ENCODE measurements at regions not wholly inside any gene's neighbourhood (a gene's known extent, or its start where the extent isn't known, plus 50 kb on each side); places are given as distances from the start of the nearest gene placed in this dataset.

GRCh38 chr18:10274301-10274700, 180.1 kb upstream of the APCDD1 start:
- no peaks in the 10 kb centered on the region for H3K36me3 ChIP-seq (ENCODE audit: low read depth)
- ATAC-seq: no peak
- no peaks in the 10 kb centered on the region for H3K9me3 ChIP-seq
- DNase-seq: no peak
- H3K4me1 ChIP-seq (ENCODE audit: low read depth): no peaks in the 10 kb centered on the region
- TF ChIP-seq CTCF (IDR thresholded peaks at IDR 0.05): no peak
- intact Hi-C loops (cut with DNase I, micrococcal nuclease): no loop called here
- H3K4me3 ChIP-seq: no peak overlapping the region

GRCh38 chr18:10275486-10275885, 178.9 kb upstream of the APCDD1 start:
- H3K9me3 ChIP-seq: no peaks in the 10 kb centered on the region
- no peaks in the 10 kb centered on the region for H3K36me3 ChIP-seq (ENCODE audit: low read depth)
- DNase-seq: no peak
- no peak overlapping the region for H3K4me3 ChIP-seq
- ATAC-seq: no peak
- no peak for TF ChIP-seq CTCF (IDR thresholded peaks at IDR 0.05)
- intact Hi-C loops (cut with DNase I, micrococcal nuclease): no loop called here
- no peaks in the 10 kb centered on the region for H3K4me1 ChIP-seq (ENCODE audit: low read depth)

GRCh38 chr18:10278265-10278664, 176.2 kb upstream of the APCDD1 start:
- no peak overlapping the region for H3K4me3 ChIP-seq
- intact Hi-C loops (cut with DNase I, micrococcal nuclease): no loop called here
- H3K36me3 ChIP-seq (ENCODE audit: low read depth): no peaks in the 10 kb centered on the region
- no peaks in the 10 kb centered on the region for H3K4me1 ChIP-seq (ENCODE audit: low read depth)
- no peak for ATAC-seq
- DNase-seq: no peak
- no peak for TF ChIP-seq CTCF (IDR thresholded peaks at IDR 0.05)
- no peaks in the 10 kb centered on the region for H3K9me3 ChIP-seq

- intact Hi-C loops (cut with DNase I, micrococcal nuclease): no loop called here
- DNase-seq (no peak), ATAC-seq (no peak)
- no peaks in the 10 kb centered on the region for H3K9me3 ChIP-seq
- no peaks in the 10 kb centered on the region for H3K4me1 ChIP-seq (ENCODE audit: low read depth)
- H3K36me3 ChIP-seq (ENCODE audit: low read depth): no peaks in the 10 kb centered on the region
- no peak for TF ChIP-seq CTCF (IDR thresholded peaks at IDR 0.05)
- H3K4me3 ChIP-seq: no peak overlapping the region
Measured at GRCh38 chr18:10279471-10279870, 175.0 kb upstream of the APCDD1 start.

GRCh38 chr18:10279905-10280644, 174.4 kb upstream of the APCDD1 start:
- Histone ChIP-seq H3K9me3 (no peaks in the 10 kb centered on the region), H3K4me1 (ENCODE audit: low read depth) (no peaks in the 10 kb centered on the region), H3K4me3 (no peak overlapping the region), H3K36me3 (ENCODE audit: low read depth) (no peaks in the 10 kb centered on the region)
- ATAC-seq (no peak), DNase-seq (no peak)
- TF ChIP-seq CTCF (IDR thresholded peaks at IDR 0.05): no peak
- intact Hi-C loops (cut with DNase I, micrococcal nuclease): no loop called here
